ENCODE measurements at regions not wholly inside any gene's neighbourhood (a gene's known extent, or its start where the extent isn't known, plus 50 kb on each side); places are given as distances from the start of the nearest gene placed in this dataset.

DNA sequence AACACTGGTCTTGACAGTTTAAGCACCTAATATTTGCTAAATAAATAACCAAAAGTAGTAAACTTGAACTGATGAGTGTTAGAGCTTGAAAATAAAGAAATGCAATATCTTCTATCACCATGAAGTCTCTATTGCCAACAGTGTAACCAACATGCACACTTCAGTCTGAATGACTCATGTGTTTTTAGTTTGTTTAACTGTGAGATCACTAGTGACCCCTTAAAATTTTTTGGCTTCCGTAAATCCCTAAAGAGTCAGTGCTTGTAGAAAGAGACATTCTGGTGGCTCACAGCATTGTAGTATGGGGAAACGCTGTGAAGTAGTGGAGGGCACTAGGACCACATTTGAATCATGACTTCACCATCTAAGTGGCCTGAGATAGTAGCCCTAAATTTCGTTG lies 341.1 kb downstream of the PMP22 start:
- TF ChIP-seq, protein P1, sequence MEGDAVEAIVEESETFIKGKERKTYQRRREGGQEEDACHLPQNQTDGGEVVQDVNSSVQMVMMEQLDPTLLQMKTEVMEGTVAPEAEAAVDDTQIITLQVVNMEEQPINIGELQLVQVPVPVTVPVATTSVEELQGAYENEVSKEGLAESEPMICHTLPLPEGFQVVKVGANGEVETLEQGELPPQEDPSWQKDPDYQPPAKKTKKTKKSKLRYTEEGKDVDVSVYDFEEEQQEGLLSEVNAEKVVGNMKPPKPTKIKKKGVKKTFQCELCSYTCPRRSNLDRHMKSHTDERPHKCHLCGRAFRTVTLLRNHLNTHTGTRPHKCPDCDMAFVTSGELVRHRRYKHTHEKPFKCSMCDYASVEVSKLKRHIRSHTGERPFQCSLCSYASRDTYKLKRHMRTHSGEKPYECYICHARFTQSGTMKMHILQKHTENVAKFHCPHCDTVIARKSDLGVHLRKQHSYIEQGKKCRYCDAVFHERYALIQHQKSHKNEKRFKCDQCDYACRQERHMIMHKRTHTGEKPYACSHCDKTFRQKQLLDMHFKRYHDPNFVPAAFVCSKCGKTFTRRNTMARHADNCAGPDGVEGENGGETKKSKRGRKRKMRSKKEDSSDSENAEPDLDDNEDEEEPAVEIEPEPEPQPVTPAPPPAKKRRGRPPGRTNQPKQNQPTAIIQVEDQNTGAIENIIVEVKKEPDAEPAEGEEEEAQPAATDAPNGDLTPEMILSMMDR (IDR thresholded peaks at IDR 0.05; ENCODE audit: low read depth, low read length) = no peak
- Histone ChIP-seq H3K27me3 (ENCODE audit: control insufficient read depth, insufficient read depth, low read length) (no peaks in the 10 kb centered on the region), H3K4me3 (ENCODE audit: low read depth, low read length) (no peak overlapping the region), H3K9me3 (ENCODE audit: control insufficient read depth, insufficient read depth, low read length) (no peaks in the 10 kb centered on the region), H3K27ac (ENCODE audit: low read depth, low read length) (no peak overlapping the region)
- DNase-seq (ENCODE audit: low read depth, low spot score) = no peak
- ChIA-PET POLR2A (no interaction called here), CTCF (no interaction called here)

DNA sequence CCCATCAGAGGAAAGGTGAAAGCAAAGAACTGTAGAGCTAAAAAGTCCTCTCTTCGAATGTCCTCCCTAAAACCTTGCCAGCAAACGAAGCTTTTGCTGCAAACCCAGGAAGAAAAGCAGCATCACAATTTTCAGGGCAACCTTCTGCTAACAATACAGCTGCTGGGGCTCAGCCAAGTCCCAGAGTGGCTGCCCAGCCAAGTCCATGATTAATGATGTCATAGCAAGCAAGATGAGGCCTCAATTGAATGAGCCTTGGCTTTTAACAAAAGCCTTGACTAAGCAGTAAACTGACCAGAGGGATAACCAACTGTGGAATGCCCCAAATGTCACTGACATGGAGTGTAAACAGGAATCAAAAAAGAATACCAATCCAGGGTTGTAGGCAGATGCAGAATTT lies 342.7 kb downstream of the PMP22 start:
- no peak overlapping the region for H3K27ac ChIP-seq (ENCODE audit: low read depth, low read length)
- ChIA-PET CTCF (interaction anchor here (0.7 kb wide), 1 partner anchor 619 kb away, joined by 3 read pairs; no protein-coding TSS in a partner anchor), POLR2A (interaction anchor here (0.6 kb wide), 1 partner anchor 848 kb away, joined by 3 read pairs; no protein-coding TSS in a partner anchor)
- DNase-seq (ENCODE audit: low read depth, low spot score) = no peak
- no peaks in the 10 kb centered on the region for H3K27me3 ChIP-seq (ENCODE audit: control insufficient read depth, insufficient read depth, low read length)
- TF ChIP-seq, protein P1 (IDR thresholded peaks at IDR 0.05; ENCODE audit: low read depth, low read length) = no peak
- H3K9me3 ChIP-seq (ENCODE audit: control insufficient read depth, insufficient read depth, low read length) = no peaks in the 10 kb centered on the region
- no peak overlapping the region for H3K4me3 ChIP-seq (ENCODE audit: low read depth, low read length)

DNA sequence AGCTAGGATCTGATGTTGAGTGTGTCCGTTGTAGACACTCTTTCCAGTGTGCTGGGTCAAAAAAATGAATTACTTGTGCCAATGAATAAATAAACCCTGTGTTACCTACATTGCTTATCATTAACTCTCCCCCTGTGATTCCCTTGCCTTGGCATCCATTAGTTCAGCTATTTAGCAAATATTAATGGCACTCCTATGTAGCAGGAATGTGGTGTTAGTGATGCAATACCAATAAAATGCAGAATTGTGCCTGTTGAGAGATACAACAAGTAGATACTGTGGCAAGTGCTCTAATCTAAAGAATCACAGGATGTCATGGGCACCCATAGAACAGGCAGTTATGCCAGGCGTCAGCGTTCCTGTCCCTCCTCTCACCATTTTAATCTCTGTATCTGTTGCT lies 343.2 kb downstream of the PMP22 start:
- CTCF ChIA-PET = no interaction called here
- TF ChIP-seq, protein P1 (IDR thresholded peaks at IDR 0.05; ENCODE audit: low read depth, low read length) = no peak
- DNase-seq (ENCODE audit: low read depth, low spot score) = no peak
- H3K4me3 ChIP-seq (ENCODE audit: low read depth, low read length) = no peak overlapping the region
- POLR2A ChIA-PET = no interaction called here
- no peaks in the 10 kb centered on the region for H3K27me3 ChIP-seq (ENCODE audit: control insufficient read depth, insufficient read depth, low read length)
- no peak overlapping the region for H3K27ac ChIP-seq (ENCODE audit: low read depth, low read length)
- H3K9me3 ChIP-seq (ENCODE audit: control insufficient read depth, insufficient read depth, low read length) = no peaks in the 10 kb centered on the region

DNA sequence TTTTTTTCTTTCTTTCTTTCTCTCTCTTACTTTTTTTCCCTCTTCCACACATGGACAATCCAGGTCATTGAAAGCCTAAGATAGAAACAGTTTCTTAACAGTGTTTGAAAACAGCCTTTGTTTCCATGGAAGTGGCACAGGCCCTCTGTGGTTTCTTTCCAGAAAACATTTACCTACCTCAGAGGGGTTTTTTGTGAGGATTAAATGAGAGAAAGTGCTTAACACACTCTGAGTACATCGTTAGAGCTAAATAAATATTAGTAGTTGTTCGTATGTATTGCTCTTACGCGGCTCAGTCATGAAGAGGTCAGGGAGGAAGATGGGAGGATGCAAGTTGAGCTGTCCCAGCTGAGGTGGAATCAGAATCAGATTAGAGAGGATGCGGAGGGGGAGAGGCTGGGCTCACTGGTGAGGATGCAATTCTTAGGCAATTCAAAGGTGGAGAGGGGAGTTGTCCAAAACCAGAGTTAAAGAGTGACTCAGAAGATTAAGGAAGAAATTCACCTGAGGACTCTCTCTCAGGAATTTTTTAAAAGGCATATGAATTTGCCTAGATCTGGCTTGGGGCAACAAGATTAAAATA lies 345.4 kb downstream of the PMP22 start:
- no peak for DNase-seq (ENCODE audit: low read depth, low spot score)
- CTCF ChIA-PET = interaction anchor here (0.6 to 0.8 kb wide), 2 partner anchors 1040 to 1325 kb away, joined by 3 read pairs; no protein-coding TSS in a partner anchor
- TF ChIP-seq, protein P1 (IDR thresholded peaks at IDR 0.05; ENCODE audit: low read depth, low read length) = no peak
- POLR2A ChIA-PET = no interaction called here
- no peaks in the 10 kb centered on the region for H3K9me3 ChIP-seq (ENCODE audit: control insufficient read depth, insufficient read depth, low read length)
- no peak overlapping the region for H3K4me3 ChIP-seq (ENCODE audit: low read depth, low read length)
- H3K27me3 ChIP-seq (ENCODE audit: control insufficient read depth, insufficient read depth, low read length) = no peaks in the 10 kb centered on the region
- no peak overlapping the region for H3K27ac ChIP-seq (ENCODE audit: low read depth, low read length)

DNA sequence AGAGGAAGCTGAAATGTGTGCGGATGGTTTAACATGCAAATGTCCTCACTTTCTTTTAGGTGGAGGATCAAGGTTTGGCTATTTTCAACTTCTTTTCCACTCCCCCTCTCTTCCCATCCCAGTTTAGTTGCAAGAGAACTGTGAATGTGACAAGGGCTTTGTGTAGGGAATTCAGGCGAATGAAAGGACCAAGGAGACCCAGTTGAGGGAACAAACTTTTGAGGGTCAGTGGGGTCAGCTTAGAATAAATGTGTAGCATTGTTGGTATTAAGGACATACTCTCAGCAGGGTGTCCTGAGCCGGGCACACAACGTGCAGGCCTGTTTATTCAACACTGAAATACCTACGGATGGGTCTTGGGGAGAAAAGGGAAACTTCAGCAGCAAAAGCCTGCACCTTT lies 346.0 kb downstream of the PMP22 start:
- no peak for DNase-seq (ENCODE audit: low read depth, low spot score)
- Histone ChIP-seq H3K9me3 (ENCODE audit: control insufficient read depth, insufficient read depth, low read length) (no peaks in the 10 kb centered on the region), H3K27ac (ENCODE audit: low read depth, low read length) (no peak overlapping the region), H3K27me3 (ENCODE audit: control insufficient read depth, insufficient read depth, low read length) (no peaks in the 10 kb centered on the region), H3K4me3 (ENCODE audit: low read depth, low read length) (no peak overlapping the region)
- CTCF ChIA-PET = interaction anchor here (0.6 to 0.8 kb wide), 2 partner anchors 1041 to 1325 kb away, joined by 3 read pairs; no protein-coding TSS in a partner anchor
- TF ChIP-seq, protein P1 (IDR thresholded peaks at IDR 0.05; ENCODE audit: low read depth, low read length) = no peak
- POLR2A ChIA-PET = no interaction called here
